RPMI7951 (cell line): ENCODE measurements at regions not wholly inside any gene's neighbourhood (a gene's known extent, or its start where the extent isn't known, plus 50 kb on each side); places are given as distances from the start of the nearest gene placed in this dataset.

ENCODE experiments used
- DNase-seq: peaks from one replicate; pipeline ENCODE4 v3.0.0-alpha.2; 2012; ENCODE audit warnings: low read depth

DNA sequence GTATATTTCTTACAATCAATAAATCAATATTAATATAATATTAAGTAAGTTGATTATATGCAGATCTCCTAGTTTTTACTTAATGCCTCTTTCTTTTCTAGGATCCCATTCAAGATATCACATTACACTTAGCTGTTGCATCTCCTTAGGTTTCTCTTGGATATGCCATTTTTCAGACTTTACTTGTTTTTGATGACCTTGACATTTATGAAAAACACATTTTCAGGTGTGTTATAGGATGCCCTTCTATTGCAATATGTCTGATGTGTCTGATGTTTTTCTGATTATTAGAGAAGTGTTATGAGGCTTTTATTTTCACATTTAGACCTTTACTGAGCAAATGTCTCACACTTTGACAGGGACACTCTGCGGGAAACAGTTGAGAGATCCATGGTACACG is 933.6 kb upstream of the CNTNAP5 start:
- DNase-seq = no peak

DNA sequence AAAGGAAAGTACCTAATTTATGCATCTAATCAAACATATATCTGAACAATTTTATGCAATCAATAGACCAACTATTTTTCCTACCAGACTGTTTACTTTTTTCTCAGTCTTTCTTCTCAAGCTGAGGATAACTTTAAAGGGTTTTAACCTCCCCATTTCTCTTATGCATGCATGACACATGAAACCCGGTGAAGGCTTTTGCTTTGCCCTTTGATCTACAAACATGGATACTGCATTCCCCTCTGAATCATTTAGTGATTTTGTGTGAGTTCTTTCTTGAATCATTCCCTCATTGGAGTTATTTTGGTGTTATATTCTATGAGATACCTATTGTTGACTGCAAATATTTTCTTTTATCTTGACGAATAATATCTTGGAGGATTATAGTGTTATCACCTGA is 931.9 kb upstream of the CNTNAP5 start:
- no peak for DNase-seq

DNA sequence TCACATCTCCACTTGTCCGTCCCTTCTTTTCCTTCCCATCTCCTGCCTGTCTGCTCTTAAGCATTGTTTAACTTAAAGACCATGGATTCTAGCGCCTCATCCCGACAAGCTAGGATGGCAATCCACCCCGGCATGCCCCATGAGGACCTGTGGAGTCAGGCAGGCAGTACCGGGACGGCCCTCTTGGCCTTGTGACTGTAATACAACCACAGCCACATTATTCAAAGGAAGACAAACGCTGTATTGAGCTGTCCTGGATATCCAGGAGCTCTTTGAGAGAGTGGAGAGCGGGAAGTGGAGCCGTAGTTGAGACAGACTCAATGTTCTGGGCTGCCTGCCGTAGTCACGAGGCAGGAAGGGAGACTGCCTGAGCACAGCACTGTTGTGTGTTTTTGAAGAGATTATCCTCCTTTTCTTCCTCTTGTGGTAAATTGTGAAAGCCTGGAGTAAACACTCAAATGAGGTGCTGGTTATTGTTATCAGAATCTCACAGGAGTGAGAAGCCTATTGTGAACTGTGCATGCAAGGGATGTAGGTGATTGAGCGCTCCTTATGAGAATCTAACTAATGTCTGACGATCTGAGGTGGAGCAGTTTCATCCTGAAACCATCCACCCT is 929.8 kb upstream of the CNTNAP5 start:
- no peak for DNase-seq

GRCh38 chr2:123098619-123099018 is 926.5 kb upstream of the CNTNAP5 start:
- DNase-seq = no peak

- DNase-seq = no peak
These were observed 923.7 kb upstream of the CNTNAP5 start for GRCh38 chr2:123101434-123101833.

DNA sequence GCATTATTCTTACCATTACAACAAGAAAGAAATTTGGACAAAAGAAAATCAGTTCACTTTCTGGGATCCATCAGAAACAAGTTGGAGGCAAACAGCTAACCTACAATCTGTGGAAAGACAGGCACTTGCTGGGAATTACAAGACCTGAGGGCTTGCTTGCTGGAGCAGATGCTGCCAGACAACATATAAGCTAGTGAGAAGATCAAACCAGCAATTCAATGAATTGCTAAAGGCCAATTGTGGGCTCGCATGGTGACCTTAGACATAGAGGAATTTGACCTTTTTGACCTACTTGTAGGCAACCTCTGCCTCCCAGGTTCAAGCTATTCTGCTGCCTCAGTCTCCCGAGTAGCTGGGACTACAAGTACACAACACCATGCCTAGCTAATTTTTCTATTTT is 921.2 kb upstream of the CNTNAP5 start:
- no peak for DNase-seq

DNA sequence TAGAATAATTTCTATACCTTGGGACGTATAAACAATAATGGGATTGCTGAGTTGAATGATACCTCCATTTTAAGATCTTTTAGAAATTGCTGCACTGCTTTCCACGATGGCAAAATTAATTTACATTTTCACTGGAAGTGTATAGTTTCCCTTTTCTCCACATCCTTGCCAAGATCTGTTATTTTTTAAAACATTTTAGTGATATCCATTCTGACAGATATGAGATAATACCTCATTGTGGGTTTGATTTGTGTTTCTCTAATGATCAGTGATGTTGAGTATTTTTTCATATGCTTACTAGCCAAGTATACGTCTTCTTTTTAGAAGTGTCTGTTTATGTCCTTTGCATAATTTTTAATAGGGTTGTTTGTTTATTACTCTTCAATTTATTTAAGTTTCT is 908.5 kb upstream of the CNTNAP5 start:
- DNase-seq = no peak

DNA sequence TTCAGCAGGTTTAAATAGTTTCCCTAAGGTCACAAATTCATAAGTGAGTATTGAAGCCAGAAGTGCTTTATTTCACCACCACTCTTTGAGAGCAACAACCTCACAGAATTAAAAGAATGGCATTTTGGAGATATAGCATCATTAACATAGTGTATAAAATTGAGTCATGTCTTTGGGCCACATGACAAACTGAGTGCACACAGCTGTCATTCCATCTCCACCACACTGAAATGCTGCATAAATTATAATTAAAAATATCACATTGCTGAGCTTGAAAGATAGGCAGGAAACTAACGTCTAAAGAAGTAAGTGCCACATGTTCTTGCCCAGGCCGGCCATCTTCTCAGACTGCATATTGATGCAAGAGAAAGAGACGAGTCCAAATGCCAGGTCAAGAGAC is 897.9 kb upstream of the CNTNAP5 start:
- DNase-seq = no peak

GRCh38 chr2:123128951-123129350 is 896.1 kb upstream of the CNTNAP5 start:
- DNase-seq = no peak

- no peak for DNase-seq
These were observed 888.7 kb upstream of the CNTNAP5 start for GRCh38 chr2:123136419-123136818.

- no peak for DNase-seq
These were observed 881.0 kb upstream of the CNTNAP5 start for GRCh38 chr2:123144082-123144481.

- no peak for DNase-seq
These were observed 872.0 kb upstream of the CNTNAP5 start for GRCh38 chr2:123153041-123153440.

- no peak for DNase-seq
These were observed 870.9 kb upstream of the CNTNAP5 start for GRCh38 chr2:123154195-123154594.

GRCh38 chr2:123157016-123157415 is 868.1 kb upstream of the CNTNAP5 start:
- no peak for DNase-seq

DNA sequence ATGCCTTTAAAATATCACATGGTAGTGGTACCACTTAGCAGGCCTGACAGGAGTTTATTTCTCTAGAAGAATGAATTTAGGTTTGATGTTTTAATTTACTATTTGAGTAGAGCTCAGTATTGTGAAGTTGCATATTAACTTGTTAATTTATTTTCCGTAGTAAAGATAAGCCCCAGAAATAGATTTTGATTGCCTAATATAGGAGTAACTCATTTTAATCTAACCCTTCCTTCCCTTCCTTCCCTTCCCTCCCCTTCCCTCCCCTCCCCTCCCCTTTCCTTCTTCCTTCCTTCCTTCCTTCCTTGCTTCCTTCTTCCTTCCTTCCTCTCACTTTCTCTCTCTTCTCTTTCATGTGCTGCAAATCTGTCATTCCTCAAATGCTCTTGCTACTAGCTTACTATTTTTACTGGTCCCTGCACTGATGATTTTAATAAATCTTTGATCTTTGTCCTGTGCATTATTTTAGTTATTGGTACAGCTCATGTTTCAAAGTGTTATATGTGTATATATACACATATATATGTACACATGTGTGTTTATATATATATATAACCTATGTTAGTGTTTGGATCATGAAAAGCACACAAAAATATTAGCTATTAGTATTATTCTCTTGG is 862.6 kb upstream of the CNTNAP5 start:
- DNase-seq = no peak

DNA sequence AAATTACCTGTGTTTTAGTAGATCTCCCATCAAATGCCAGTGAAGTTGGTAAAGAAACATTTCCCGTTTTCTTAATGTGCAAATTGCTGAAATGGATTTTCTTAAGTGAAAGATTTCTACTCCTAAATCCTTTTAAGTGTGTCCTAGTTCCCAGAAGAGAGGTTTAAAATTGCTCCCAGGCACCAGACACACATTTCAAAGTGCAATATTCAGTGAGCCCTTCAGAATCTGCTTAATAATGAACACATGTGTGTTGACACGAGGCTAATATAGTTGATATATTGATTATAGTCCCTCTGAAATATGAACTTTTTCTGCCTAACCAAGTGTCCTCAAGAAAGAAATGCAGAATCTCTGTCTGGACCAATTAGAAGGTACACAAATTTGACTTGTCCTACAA is 861.7 kb upstream of the CNTNAP5 start:
- DNase-seq = no peak

- no peak for DNase-seq
These were observed 860.9 kb upstream of the CNTNAP5 start for GRCh38 chr2:123164216-123164615.

GRCh38 chr2:123165616-123166015 is 859.5 kb upstream of the CNTNAP5 start:
- no peak for DNase-seq

- no peak for DNase-seq
These were observed 845.6 kb upstream of the CNTNAP5 start for GRCh38 chr2:123179526-123179925.

DNA sequence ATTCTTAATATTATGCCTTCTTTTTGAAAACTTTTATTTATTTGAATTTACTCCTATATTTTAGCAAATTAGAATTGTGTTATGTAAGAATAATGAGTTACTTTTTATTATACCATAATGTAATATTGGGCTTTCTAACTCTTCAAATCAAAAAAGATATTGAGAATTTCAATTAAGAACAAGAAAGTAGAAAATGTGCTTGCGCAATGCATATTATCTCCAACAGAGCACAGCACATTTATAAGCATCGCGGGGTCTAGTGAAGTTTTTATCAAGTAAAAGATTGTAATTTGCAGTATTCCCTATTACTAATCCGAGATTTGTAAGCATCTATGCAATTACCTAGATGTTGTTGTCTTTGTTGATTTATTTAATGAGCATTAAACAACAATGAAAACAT is 829.1 kb upstream of the CNTNAP5 start:
- no peak for DNase-seq

- DNase-seq = no peak
These were observed 825.1 kb upstream of the CNTNAP5 start for GRCh38 chr2:123200035-123200434.

DNA sequence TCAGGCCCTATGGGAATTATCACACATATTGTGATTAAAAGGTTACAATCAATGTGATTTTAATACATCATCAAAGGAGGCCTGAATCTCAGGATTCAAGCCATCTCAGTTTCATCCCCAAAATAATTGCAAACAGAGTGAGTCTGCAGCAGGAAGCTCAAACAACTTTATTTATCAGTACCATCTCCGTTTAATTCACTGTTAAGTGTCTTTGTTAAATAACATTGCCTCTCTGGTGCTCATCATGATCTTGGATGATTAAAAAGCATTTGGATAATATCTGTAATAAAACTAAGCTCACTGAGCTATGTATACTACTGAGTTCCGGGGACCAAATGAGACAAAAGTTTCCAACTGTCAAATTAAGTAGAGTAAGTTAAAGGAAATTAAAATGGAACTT is 817.8 kb upstream of the CNTNAP5 start:
- DNase-seq = no peak

DNA sequence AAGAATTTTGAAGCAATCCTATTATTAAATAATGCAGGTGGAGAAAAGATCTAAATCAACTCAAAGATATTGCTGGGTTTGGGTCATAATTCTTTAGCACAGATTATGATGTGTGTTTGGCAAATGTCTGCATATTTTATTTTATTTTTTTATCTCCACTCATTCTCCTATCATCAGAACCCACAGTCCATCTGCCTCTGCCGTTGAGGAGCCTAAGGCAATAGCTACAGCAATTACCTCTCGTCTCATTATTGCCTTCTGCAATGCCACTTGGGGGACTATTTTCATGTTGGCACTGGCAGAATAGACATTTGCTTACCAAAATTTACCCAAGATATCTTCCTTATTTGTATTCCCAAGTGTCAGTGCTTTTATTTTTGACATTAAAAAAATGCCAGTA is 815.9 kb upstream of the CNTNAP5 start:
- no peak for DNase-seq

- DNase-seq = no peak
These were observed 813.9 kb upstream of the CNTNAP5 start for GRCh38 chr2:123211181-123211580.
